Superior temporal gyrus (tissue), 1 donor: ENCODE measurements at regions not wholly inside any gene's neighbourhood (a gene's known extent, or its start where the extent isn't known, plus 50 kb on each side); places are given as distances from the start of the nearest gene placed in this dataset.
"Not testable (repeated sequence)": the region's sequence is repeated elsewhere in the genome, so short reads cannot be mapped to it uniquely, and the experiment has no call there.

Experiments
- DNase-seq: peaks from one replicate; pipeline ENCODE4 v3.0.0-alpha.2; 2016; ENCODE audit errors: extremely low spot score

DNA sequence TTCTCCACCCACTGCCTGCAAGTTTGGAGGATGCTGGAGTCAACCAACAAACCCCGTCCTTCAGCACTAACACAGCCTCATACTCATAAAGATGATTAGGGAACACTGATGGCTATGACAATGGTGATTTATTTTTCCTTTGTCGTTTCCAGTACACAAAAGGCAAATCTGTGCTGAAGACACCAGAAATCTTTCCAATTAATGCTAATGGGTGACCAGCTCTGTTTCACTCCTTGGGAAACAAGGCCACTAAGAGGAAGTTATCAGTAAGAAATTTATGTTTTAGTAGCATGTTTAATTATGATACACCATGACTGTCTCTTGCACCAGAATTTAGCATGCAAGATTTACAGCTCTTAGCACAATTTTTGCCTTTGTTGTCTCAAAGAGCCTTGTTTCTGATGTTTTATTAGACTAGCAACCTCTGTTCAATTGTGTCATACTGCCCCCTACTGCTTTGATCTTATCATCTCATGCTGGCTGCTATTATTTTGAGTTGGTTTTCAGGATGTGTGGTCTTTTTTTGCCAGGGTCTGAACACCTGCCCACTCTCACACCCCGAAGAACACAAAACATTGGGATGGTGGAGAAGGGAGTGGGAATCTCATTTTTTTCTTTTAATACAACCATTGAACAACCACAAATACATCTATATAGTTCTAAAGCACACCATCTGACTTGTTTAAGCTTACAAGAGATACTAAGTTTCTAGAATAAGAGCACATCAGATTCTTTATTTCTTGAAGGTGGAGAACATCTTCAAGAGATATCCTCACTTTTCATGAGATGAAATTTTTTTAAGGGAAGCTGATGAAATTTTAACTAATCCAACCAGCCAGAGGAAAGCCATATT is 160.9 kb downstream of the SPTSSA start:
- DNase-seq, result peak; percentile 92

DNA sequence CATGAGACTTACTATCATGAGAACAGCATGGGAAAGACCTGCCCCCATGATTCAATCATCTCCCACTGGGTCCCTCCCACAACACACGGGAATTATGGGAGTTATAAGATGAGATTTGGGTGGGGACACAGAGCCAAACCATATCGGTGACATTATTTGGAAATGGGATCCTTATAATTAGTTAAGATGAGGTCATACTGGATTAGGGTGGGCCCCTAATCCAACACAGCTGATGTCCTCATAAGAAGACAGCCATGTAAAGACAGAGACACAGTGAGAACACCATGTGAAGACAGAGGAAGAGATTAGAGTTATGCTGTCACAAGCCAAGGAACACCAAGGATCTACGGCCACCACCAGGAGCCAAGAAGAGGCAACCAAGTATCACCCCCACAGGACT is 161.7 kb downstream of the SPTSSA start:
- no peak for DNase-seq

DNA sequence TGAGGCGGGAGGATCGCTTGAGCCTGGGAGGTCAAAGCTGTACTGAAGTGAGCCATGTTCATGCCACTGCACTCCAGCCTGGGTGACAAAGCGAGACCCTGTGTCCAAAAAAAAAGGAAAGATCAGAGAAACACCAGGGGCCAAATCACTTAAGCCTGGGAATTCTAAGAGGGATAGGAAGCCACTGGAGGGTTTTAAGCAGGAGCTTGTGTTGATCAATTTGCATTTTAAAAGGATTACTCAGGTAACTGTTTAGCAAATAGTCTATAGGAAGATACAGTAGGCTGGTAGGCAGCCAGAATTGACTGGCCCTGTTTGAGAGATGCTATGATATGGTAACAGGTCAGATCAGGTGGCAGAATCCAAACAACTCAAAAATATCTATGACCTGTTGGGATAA is 162.7 kb downstream of the SPTSSA start:
- no peak for DNase-seq

DNA sequence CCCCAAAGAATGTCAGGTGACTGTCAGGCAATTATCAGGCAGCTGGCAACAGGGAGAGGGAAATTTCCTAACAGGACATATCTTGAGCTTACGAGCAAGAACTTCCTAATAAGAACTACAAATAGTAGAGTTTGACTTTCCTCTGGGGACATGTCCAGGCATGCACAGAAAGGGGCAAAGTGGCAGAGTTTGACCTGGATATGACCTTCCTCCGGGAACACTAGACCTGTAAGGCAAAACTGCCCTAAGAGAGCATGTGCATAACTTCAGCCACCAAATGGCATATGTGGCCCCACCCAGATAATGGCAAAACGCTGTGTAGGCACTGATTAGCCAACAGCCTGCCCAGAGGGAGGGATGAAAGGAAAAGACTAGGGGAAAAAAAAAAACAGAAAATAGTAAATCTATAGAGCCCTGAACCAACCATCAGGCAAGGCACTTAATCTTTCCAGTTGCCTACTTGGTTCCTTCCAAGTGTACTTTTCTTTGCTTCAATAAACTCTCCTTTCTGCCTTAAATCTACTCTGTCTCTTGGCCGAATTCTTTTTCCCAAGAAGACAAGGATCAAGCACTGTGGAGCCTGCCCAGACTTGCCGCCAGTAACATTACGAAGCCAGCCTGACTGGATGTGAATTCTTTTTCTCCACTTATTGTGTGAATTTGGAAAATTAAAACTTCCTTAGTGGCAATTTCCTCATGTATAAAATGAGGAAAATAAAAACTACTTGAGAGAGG is 164.1 kb downstream of the SPTSSA start:
- no peak for DNase-seq

DNA sequence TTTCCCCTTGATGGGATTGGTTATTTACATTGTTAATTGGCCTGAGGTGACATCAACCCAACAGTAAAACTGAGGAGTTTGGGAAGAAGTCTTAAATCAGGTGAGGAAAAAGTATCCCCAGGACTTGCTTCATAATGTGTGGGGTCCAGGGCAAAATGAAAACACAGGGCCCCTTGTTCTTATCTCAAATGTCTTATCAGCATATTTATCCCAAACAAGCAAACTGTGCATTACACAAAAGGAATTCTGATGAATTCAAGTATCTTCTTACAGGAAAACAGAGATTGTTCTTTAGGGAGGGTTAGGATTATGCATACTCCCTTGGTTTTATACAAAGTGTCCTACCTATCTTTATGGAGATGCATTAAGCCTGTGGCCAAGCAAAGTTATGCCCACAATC is 178.4 kb downstream of the SPTSSA start:
- DNase-seq, result no peak

DNA sequence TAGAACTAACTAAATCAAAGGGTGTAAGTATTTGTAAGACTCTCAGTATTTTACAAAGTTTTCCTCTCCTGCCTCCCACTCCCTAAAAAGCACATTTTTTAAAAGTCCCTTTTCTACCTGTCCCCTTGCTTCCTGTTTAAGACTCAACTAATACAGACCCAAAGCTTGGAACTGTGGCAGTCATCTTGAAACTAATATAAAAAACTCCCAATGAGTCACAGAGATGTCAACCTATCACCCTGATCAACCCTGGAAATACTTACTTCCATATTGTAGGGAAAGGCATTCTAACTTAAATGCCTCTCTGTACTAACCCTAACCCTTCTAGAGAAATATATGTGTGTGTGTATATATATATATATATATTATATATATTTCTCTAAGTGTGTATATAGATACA is 184.8 kb downstream of the SPTSSA start:
- no peak for DNase-seq

DNA sequence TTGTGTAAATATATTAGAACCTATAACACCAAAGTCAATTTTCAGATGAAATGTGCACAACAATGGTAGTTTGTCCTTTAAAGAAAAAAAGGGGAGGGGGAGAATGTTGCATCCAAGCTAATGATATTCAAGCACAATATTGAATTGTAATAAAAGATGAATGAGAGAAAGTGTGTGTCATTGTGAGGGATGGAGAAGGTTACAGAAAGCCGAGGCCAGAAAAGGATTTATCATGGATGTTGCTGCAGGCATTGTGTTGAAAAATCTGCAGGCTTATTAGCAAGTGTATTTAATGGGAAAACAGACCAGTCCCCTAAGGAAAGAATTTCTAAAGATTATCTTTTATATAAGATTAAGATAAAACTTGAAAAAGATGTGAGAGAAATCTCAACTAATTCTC is 186.5 kb downstream of the SPTSSA start:
- no peak for DNase-seq

DNA sequence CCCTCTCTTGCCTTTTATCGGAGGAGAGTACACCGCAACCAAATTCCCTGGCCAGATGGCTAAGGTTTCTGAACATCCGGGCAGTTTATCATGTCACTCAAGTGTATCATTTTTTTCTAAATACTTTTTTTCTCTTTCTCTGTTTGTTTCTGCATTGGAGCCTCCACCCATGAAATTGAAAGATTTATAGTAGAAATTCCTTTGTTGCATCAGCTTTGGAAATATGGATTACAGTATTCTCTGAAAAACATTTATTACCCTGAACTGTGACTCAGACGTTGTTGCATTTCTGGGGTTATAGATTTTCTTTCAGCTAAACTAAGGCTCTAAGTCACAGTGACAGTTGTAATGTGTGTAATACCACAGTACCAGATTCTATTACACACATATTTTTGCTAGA is 187.0 kb downstream of the SPTSSA start:
- DNase-seq, result no peak

DNA sequence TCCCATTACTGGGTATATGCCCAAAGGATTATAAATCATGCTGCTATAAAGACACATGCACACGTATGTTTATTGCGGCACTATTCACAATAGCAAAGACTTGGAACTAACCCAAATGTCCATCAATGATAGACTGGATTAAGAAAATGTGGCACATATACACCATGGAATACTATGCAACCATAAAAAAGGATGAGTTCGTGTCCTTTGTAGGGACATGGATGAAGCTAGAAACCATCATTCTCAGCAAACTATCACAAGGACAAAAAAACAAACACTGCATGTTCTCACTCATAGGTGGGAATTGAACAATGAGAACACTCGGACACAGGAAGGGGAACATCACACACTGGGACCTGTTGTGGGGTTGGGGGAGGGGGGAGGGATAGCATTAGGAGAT is 188.3 kb downstream of the SPTSSA start:
- DNase-seq, result not testable (repeated sequence)

DNA sequence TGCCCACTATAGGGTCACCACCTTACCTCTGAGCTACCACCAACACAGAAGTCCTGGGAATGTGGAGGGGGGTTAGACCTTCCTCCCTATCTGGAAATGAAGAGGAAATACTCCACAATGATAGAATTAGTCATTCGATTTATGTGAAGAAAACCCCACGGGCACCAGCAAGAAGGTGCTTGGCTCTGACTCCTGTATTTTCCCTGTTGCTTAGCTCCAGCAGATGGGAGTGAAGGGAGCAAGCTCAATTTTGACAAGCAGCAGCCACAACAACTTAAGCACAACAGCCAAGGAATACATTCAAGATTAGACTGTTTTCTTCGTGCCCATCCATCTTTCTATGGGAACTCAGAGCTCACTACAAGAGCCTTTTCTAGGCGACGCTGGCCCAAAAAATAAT is 191.7 kb downstream of the SPTSSA start:
- DNase-seq, result no peak

DNA sequence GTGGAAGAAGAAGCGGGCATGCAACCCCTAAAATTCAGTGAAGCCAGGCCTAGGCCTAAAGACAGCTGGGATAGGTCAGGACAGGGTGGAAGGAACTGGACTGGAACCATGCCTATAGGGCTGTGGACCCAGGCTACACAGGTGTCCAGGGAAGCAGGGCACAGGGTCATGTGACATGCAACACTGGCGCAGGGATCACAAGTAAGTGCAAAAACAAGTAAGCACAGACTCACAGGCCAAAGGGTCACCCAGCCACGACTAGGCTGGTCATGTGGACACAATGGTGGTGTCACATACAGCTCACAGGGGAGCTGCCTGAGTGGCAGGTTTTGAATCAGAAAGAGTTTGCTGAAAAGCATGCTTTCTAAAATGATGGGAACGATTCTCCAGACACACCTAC is 195.7 kb downstream of the SPTSSA start:
- DNase-seq, result no peak

DNA sequence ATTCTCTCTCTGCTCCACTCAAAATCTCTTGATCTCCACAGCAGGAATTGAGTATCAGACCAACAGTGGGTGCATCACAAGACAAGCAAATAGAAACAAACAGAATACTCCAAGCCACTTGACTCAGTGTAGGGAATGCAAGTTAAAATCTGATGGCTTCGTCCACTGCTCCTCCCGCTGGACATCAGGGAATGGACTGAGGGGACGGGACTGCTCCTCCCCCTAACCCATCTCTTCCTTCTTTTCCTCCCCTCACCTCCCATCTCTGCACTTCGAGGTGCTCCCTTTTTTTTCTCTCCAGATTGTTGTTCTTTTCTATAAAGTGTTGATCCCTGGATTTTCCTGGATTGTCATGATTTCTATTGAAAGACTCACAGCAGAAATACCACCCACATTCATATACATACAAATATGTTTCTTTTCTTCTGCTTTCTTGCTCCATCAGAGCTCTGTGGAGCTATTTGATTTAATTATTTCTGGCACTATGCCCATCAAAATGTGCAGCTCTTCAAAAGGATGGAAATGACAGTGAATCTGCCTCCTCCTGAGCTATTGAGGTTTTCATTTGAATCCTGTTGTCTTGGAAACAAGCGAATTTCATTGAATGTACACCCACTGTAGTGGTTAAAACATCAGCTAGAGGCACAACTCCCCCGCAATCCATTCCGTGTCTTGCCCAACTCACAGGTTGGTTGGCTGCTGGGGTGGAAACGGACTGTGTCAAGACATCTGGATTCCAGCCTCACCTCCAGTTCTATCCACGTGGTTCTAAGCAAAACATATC is 199.7 kb downstream of the SPTSSA start:
- peak; percentile 17 for DNase-seq

DNA sequence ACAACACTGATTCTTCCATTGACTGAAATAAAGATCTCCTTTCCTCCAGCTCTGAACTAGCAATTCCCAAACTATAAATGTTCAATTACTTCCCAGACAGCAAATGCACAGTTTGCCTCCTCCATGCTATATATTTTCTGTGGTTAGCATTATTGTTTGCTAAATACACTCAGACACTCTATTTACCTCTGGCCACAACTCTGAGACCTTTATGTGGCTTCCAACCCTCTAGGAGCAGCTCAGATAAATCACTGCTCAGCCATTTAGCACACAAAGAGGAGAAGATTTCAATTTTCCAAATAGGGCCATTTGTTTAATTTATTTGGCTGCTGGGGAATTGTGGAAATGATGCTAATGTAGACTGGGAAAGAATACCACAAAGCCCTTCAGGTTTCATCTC is 202.0 kb downstream of the SPTSSA start:
- no peak for DNase-seq

DNA sequence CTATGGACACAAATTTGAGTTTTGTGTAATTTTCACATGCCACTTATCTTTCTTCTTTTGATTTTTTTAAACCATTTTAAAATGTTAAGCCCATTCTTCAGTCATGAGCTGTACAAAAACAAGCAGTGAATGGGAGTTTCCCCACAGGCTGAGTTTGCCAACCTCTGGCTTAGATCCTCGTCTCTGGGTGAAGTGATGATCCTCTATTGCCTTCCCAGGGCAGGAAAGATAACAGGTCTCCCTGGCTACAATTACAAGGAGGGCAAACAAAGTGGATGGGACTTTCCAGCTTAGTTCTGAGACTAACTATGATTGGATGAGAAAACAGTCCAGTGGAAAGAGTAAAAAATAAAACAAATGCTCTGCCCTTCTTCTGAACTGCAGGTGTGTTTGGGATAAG is 203.7 kb downstream of the SPTSSA start:
- DNase-seq, result no peak

DNA sequence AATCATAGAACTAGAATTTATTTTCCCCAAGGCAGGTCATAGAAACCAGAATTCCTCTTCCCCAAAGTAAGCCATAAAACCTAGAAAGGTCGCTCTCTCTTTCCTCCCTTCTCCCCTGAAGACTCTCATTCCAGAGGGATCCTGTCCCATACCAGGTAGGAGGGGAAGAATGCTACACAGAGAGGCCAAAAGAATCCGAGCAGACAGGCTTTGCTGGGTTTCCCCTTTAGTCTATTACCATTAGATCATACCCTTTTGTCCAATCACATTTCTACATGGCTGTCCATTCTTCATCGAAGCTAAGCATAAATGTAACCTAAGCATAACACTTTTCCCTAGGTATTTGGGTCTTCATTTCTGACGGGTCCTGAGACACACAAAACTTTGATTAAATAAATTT is 204.5 kb downstream of the SPTSSA start:
- DNase-seq, result no peak

DNA sequence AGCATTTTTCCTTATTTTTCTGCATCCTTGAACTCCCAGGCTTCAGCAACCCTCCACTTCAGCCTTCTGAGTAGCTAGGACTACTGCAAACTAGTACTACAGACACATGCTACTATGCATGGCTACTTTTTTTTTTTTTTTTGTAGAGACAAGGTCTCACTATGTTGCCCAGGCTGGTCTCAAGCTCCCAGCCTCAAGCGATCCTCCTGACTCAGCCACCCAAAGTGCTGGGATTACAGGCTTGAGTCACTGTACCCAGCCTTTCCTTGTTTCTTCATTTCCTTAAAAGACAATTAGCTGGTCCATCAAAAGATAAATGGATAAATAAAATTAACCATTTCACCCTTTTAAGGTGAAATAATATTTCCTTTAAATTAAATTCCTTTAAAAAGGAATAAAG is 205.8 kb downstream of the SPTSSA start:
- no peak for DNase-seq

DNA sequence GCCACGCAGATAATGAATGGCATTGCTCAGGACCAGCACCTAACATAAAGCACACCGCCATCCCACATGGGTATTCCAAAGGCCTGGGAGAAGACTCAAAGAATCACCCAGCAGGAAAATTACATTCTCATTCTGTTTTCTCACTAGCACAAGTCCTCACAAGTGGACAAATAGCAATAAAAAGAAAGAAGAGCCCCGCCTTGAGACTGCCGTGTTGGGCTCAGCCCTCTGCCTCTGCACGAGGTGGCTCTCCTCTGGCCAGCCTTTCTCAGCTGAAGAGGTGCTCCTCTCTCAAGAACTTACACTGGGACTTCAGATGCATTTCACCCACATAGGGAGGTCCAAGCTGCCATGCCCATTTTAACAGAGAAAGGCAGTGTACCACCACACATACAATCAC is 207.5 kb downstream of the SPTSSA start:
- DNase-seq, result no peak

DNA sequence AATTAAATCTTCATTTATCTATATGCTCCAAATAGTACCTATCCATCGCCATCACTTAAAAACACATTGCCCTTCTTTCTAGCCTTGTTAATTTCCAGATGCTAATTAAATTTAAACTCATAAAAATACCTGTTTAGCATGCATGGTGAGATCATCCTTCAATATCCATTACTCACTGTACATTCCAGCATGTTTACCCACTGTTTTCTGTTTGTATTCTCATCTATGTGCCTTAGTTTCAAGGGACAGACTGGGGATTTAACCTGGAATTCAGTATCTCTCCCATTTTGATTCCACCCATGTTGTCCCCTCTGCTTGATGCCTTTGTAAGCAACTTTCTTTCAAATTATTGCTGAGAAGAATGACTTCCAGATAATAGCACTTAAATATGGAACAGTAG is 208.0 kb downstream of the SPTSSA start:
- no peak for DNase-seq

DNA sequence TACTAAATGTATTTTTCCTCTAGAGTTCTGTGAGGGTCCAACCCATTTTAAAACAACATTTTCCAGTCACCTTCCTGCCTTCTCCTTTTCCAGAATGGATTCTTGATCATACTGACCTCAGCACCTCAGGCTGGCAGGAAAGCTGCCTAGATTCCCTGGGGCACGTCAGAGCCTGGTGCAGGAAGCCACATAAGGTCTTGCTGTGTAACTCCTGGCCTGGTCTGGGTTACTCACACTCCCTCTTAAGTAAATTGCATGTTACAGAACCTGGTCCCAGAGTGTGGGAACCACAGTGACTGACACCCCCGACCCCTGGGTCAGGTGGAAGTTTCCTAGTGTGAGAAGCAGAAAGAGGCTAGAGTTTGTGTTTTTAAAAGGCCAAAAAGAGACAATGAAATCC is 209.8 kb downstream of the SPTSSA start:
- no peak for DNase-seq

DNA sequence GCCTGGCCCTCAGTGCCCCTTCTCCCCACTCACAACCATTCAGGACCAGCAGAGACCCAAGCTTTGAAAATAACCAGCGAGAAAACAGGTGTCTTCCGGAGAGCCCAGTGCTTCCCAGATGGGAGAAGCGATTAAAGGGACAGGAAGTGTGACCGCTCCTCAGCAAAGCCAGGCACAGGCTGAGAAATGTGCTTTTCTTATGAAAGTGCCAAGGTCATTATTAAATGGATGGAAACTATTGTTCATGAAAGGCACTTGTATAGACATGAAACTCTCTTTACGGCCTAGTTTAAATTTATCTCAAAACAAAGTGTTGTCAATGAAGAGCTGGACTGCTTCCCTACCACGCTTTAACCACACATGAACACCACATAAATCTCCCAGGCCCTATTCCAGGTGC is 210.4 kb downstream of the SPTSSA start:
- no peak for DNase-seq

DNA sequence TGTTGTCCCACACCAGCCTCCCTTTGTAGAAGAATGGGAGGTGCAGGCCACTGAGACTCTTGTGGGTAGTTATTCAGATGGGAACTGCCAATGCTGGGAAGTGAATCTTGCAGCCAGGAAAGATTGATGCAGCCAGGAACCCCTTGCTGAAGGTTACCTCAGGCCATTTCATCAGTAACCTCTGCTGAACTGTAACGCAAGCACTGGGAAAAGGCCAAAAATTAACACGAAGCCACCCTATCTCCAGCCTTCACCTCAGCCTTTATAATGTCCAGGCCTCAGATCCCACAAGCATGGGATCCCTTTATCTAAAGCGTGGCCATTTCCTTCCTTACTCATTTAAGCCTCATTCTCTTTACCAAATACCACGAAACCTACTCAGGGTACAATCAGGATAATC is 211.1 kb downstream of the SPTSSA start:
- DNase-seq, result no peak

DNA sequence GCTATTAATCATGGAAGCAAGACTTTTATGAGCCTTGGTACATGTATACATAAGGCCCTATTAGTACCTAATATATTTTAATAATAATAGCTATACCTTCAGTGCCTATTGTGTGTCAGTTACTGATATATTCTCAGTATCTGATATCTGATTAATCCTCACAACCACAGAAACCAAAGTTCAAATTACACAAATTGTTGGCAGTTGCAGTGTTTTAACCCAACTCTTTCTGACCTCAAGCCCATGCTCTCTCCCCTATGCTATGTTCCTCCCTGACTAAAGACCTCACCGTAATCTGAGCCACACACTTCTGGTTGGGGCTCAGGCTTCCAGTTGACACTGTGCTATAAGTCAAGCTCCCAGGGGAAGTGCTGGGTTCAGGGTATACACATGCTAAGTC is 214.4 kb downstream of the SPTSSA start:
- no peak for DNase-seq

DNA sequence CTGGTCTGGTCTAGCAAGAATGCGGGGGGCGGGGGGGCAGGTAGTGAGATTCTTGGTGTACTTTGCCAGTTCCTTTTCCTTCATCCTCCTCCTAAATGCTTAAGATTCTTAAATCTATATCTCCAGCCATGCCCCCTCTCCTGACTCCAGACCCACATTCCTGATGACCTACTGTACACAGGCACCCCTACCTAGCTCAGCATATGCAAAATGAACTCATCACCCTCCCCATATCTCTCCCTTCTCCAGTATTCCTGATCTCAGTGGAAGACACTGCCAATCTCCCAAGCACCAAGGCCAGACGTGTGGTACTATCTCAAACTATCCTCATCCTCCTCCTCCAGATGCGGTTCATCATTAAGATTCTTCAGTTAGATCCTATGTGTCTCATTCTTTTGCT is 215.8 kb downstream of the SPTSSA start:
- no peak for DNase-seq
